Endothelial cell (in vitro differentiated cells): ENCODE measurements at regions not wholly inside any gene's neighbourhood (a gene's known extent, or its start where the extent isn't known, plus 50 kb on each side); places are given as distances from the start of the nearest gene placed in this dataset.

Source experiments
- DNase-seq: peaks from one replicate; pipeline ENCODE4 v3.0.0; 2021; ENCODE audit warnings: low spot score
- H3K27ac Mint-ChIP-seq: one replicate; pipeline ENCODE4 v1.8.0; 2021; ENCODE audit warnings: mixed read lengths, inconsistent platforms; ENCODE audit not compliant: unreplicated experiment
- H3K27me3 Mint-ChIP-seq: one replicate; pipeline ENCODE4 v1.8.0; 2021; ENCODE audit warnings: mild to moderate bottlenecking, moderate library complexity, mixed read lengths, inconsistent platforms; ENCODE audit not compliant: unreplicated experiment
- H3K36me3 Mint-ChIP-seq: one replicate; pipeline ENCODE4 v1.8.0; 2021; ENCODE audit warnings: mild to moderate bottlenecking, low read depth, mixed read lengths, inconsistent platforms; ENCODE audit not compliant: unreplicated experiment
- H3K4me1 Mint-ChIP-seq: one replicate; pipeline ENCODE4 v1.8.0; 2021; ENCODE audit warnings: mild to moderate bottlenecking, mixed read lengths, inconsistent platforms; ENCODE audit not compliant: unreplicated experiment
- H3K4me3 Mint-ChIP-seq: one replicate; pipeline ENCODE4 v1.8.0; 2021; ENCODE audit warnings: mild to moderate bottlenecking, mixed read lengths, inconsistent platforms; ENCODE audit not compliant: unreplicated experiment
- H3K9me3 Mint-ChIP-seq: one replicate; pipeline ENCODE4 v1.8.0; 2021; ENCODE audit warnings: mixed read lengths, inconsistent platforms; ENCODE audit not compliant: unreplicated experiment
- TF ChIP-seq, protein P1 (sequence below): fragments of 200-600 bp; sonication (generic); IDR thresholded peaks from one replicate; pipeline ENCODE4 v1.5.0; 2021; ENCODE audit warnings: antibody characterized with exemption; ENCODE audit not compliant: unreplicated experiment

DNA sequence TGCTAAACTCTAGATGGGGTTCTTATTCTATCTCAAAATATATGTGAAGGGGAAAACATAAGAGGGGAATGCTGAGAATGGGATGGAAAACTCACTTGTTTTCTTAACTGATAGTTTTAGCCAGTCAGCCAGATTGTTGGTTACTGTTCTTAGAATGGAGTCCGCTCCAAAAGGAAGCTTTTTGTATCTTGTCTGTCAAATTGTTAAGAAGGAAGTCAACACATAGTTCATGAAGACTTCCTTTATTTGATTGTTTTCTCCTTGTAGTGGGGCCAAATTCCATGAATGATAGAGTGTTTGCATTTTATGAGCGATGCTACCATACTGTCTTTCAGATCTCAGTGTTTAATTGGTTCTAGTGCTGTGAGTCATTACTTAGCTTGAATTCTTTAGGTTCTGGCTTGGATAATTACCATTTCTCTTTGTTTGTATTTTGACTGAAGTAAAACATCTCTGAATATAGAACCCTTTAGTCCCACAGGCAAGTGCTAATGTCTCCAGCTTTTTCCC lies 98.3 kb upstream of the GOT2 start:
- DNase-seq: no peak
- no peaks in the 10 kb centered on the region for H3K9me3 Mint-ChIP-seq
- H3K36me3 Mint-ChIP-seq: no peaks in the 10 kb centered on the region
- peaks cover 1% of the 10 kb centered on the region for H3K27me3 Mint-ChIP-seq
- no peak overlapping the region for H3K4me3 Mint-ChIP-seq
- TF ChIP-seq, protein P1, sequence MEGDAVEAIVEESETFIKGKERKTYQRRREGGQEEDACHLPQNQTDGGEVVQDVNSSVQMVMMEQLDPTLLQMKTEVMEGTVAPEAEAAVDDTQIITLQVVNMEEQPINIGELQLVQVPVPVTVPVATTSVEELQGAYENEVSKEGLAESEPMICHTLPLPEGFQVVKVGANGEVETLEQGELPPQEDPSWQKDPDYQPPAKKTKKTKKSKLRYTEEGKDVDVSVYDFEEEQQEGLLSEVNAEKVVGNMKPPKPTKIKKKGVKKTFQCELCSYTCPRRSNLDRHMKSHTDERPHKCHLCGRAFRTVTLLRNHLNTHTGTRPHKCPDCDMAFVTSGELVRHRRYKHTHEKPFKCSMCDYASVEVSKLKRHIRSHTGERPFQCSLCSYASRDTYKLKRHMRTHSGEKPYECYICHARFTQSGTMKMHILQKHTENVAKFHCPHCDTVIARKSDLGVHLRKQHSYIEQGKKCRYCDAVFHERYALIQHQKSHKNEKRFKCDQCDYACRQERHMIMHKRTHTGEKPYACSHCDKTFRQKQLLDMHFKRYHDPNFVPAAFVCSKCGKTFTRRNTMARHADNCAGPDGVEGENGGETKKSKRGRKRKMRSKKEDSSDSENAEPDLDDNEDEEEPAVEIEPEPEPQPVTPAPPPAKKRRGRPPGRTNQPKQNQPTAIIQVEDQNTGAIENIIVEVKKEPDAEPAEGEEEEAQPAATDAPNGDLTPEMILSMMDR: no peak
- H3K27ac Mint-ChIP-seq: no peak overlapping the region
- H3K4me1 Mint-ChIP-seq: peaks cover 11% of the 10 kb centered on the region

DNA sequence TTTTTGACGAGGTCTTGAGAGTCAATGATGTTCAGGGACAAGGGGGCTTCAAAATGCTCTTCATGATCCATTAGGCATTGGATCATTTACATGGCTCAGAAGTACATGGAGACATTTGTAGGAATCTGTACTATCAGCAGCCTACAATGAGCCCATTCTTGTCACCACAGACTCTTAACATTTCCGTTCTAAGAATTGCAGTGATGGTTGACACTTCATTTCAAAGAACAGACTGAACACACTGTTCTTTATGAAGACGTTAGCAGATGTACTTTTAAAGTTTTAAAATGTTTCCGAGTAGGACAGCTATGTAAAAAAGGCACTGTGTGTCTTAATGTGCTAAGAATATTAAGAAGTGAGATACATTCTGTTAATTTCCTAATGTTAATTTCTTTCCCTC lies 97.3 kb upstream of the GOT2 start:
- TF ChIP-seq, protein P1: no peak
- H3K4me3 Mint-ChIP-seq: no peak overlapping the region
- peaks cover 1% of the 10 kb centered on the region for H3K27me3 Mint-ChIP-seq
- H3K4me1 Mint-ChIP-seq: peaks cover 11% of the 10 kb centered on the region
- no peak for DNase-seq
- H3K9me3 Mint-ChIP-seq: no peaks in the 10 kb centered on the region
- H3K27ac Mint-ChIP-seq: no peak overlapping the region
- H3K36me3 Mint-ChIP-seq: no peaks in the 10 kb centered on the region

DNA sequence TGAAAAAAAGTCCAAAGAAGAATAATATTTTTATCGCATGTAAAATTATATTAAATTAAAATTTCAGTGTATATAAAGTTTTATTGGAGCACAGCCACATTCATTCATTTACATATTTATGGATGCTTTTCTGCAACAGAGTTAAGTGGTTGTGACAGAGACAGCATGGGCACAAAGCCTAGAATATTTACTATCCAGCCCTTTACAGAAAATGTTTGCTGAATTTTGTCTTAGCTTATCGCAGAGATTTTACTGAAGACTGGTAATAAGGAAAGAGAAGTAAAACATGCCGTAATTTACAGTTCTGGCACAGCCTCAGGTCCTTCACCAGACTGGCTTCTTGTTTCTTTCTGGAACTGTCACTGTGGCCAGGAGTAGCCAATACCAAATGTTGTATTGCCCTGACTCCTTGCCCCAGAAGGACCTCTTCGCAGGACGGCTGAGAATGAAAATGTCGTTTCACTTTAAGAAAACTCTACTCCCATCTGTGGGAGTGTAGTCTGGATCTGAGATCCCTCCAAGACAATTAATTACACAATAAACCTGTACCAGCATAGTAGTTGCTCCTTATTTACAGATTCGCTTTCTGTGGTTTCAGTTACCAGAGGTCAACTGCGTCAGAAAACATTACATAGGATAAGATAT lies 94.9 kb upstream of the GOT2 start:
- H3K9me3 Mint-ChIP-seq: no peaks in the 10 kb centered on the region
- H3K27ac Mint-ChIP-seq: no peak overlapping the region
- no peaks in the 10 kb centered on the region for H3K27me3 Mint-ChIP-seq
- TF ChIP-seq, protein P1: no peak
- DNase-seq: no peak
- H3K4me1 Mint-ChIP-seq: peaks cover 16% of the 10 kb centered on the region
- no peak overlapping the region for H3K4me3 Mint-ChIP-seq
- no peaks in the 10 kb centered on the region for H3K36me3 Mint-ChIP-seq

DNA sequence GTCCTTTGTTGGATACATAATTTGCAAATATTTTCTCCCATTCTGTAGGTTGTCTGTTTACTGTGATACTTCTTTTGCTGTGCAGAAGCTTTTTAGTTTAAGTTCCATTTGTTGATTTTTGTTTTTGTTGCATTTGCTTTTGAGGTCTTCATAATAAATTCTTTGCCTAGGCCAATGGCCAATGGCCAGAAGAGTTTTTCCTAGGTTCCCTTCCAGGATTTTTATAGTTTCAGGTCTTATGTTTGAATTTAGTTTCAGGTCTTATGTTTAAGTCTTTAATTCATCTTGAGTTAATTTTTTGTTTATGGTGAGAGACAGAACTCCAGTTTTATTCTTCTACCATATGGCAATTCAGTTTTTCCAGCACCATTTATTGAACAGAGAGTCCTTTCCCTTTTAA lies 90.1 kb upstream of the GOT2 start:
- no peak overlapping the region for H3K4me3 Mint-ChIP-seq

DNA sequence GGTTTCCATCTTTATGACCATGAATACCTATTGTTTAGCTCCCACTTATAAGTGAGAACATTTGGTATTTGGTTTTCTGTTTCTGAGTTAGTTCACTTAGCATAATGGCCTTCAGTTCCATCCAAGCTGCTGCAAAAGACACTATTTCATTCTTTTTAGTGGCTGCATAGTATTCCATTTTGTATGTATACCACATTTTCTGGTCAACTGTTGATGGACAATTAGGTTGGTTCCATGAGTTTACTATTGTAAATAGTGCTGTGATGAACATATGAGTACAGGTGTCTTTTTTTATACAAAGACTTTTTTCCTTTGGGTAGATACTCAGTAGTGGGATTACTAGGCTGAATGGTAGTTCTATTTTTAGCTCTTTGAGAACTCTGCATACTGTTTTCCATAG lies 87.8 kb upstream of the GOT2 start:
- Mint-ChIP-seq H3K4me3 (no peak overlapping the region), H3K27me3 (peaks cover 2% of the 10 kb centered on the region), H3K36me3 (no peaks in the 10 kb centered on the region), H3K9me3 (no peaks in the 10 kb centered on the region), H3K4me1 (peaks cover 5% of the 10 kb centered on the region), H3K27ac (no peak overlapping the region)
- DNase-seq: no peak
- TF ChIP-seq, protein P1: no peak

More for the DNA sequence above, 90.1 kb upstream of the GOT2 start:
- Mint-ChIP-seq H3K9me3 (no peaks in the 10 kb centered on the region), H3K4me1 (peaks cover 5% of the 10 kb centered on the region), H3K36me3 (no peaks in the 10 kb centered on the region), H3K27ac (no peak overlapping the region), H3K27me3 (no peaks in the 10 kb centered on the region)
- no peak for DNase-seq
- TF ChIP-seq, protein P1: no peak
